HepG2 (cell line): ENCODE measurements at regions not wholly inside any gene's neighbourhood (a gene's known extent, or its start where the extent isn't known, plus 50 kb on each side); places are given as distances from the start of the nearest gene placed in this dataset.
"Not testable (repeated sequence)": the region's sequence is repeated elsewhere in the genome, so short reads cannot be mapped to it uniquely, and the experiment has no call there.

Source experiments
- ATF1 ChIP-seq: IDR thresholded peaks from 2 replicates; pipeline ENCODE4 v1.6.1; 2016; ENCODE audit warnings: mild to moderate bottlenecking, control low read depth
- SNAPC5 ChIP-seq: sonication (generic); formaldehyde crosslinking; IDR thresholded peaks from 2 replicates; pipeline ENCODE4 v1.8.1; 2023; ENCODE audit warnings: mild to moderate bottlenecking, missing genetic modification reagents, borderline replicate concordance
- TF ChIP-seq, protein P1 (sequence below): sonication (generic); formaldehyde crosslinking; IDR thresholded peaks from 2 replicates; pipeline ENCODE4 v1.4.0; 2020; ENCODE audit warnings: missing genetic modification reagents, borderline replicate concordance

DNA sequence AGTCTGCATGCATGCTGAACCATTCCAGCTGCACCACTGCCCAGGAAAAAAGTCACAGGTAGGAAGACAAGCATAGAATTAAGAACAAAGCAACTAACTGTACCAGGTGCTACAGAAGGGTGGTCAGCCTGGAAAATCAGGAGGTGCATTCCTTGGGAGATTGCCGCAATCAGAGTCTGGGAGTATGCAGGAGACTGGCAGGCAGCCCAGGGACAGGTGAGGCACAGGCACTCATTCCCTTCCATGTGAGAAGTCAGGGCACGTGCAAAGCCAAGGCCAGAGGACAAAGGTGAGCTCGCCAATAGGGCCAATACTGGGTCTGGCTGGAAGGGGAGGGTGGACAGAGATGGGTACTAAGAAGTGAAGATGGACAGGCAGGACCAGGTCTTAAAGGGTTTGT is 132.1 kb upstream of the RIMBP3B start:
- not testable (repeated sequence) for TF ChIP-seq SNAPC5, ATF1
- TF ChIP-seq, protein P1, sequence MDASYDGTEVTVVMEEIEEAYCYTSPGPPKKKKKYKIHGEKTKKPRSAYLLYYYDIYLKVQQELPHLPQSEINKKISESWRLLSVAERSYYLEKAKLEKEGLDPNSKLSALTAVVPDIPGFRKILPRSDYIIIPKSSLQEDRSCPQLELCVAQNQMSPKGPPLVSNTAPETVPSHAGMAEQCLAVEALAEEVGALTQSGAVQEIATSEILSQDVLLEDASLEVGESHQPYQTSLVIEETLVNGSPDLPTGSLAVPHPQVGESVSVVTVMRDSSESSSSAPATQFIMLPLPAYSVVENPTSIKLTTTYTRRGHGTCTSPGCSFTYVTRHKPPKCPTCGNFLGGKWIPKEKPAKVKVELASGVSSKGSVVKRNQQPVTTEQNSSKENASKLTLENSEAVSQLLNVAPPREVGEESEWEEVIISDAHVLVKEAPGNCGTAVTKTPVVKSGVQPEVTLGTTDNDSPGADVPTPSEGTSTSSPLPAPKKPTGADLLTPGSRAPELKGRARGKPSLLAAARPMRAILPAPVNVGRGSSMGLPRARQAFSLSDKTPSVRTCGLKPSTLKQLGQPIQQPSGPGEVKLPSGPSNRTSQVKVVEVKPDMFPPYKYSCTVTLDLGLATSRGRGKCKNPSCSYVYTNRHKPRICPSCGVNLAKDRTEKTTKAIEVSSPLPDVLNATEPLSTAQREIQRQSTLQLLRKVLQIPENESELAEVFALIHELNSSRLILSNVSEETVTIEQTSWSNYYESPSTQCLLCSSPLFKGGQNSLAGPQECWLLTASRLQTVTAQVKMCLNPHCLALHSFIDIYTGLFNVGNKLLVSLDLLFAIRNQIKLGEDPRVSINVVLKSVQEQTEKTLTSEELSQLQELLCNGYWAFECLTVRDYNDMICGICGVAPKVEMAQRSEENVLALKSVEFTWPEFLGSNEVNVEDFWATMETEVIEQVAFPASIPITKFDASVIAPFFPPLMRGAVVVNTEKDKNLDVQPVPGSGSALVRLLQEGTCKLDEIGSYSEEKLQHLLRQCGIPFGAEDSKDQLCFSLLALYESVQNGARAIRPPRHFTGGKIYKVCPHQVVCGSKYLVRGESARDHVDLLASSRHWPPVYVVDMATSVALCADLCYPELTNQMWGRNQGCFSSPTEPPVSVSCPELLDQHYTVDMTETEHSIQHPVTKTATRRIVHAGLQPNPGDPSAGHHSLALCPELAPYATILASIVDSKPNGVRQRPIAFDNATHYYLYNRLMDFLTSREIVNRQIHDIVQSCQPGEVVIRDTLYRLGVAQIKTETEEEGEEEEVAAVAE = not testable (repeated sequence)
